IPS-18c (cell line): ENCODE measurements at regions not wholly inside any gene's neighbourhood (a gene's known extent, or its start where the extent isn't known, plus 50 kb on each side); places are given as distances from the start of the nearest gene placed in this dataset.

Experiments
- H3K4me3 ChIP-seq: 2 replicates; pipeline ENCODE4 v1.7.0; 2013; ENCODE audit warnings: low read depth, mild to moderate bottlenecking, low read length, moderate library complexity; ENCODE audit not compliant: insufficient read depth
- H3K9me3 ChIP-seq: one replicate; pipeline ENCODE4 v1.6.1; 2013; ENCODE audit warnings: mild to moderate bottlenecking, low read length, moderate library complexity; ENCODE audit not compliant: control insufficient read depth, insufficient read depth

DNA sequence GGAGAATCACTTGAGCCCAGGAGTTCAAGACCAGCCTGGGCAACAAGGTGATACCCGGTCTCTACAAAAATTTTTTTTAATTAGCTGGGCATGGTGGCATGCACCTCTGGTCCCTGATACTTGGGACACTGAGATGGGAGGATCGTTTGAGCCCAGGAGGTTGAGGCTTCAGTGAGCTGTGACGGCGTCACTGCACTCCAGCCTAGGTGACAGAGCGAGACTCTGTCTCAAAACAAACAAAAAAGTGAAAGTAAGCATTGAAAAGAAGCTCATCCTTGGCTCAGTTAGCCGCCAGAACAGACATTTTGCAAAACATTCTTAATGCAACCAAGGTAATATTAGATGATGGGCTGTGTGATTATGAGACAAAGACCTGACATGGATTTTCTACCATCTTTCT is 223.3 kb upstream of the VCX3A start:
- H3K9me3 ChIP-seq: peaks cover 4% of the 10 kb centered on the region
- H3K4me3 ChIP-seq: no peak overlapping the region

DNA sequence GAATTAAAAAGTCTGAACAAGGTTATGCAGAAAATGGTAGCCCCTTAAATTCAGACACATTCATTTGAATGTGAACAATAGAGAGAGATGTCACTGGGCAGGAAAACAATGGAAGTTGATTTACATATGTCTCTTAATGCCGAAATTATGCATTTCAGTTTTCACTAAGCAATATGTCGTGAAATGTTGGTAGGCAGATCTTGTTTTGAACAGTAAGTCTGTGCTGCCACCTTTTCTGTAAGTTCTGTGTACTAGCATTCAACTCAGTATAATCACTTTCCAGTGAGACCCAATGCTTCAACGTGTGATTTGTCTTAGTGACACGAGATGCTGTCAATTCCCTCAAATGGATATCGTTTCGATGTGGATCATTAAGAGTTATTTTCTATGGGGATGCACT is 222.7 kb upstream of the VCX3A start:
- Histone ChIP-seq H3K9me3 (peaks cover 4% of the 10 kb centered on the region), H3K4me3 (no peak overlapping the region)

DNA sequence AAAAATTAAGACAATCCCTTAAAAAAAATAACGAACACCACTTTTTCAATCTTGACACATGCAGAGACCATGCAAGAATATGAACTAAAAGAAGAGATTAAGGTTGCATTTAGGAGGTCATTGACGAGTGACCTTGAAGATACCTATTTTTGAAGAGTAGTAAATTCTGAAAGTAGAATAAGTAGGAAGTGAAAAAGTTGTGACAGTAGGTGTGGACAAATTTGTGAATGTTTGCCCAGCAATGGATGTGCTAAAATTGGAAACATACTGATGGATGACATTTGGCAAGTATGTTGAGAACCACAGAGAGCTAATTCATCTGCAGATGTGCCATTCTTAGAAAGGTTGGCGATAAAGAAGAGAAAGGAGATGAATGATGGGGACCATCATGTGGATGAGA is 213.7 kb upstream of the VCX3A start:
- Histone ChIP-seq H3K9me3 (peaks cover 2% of the 10 kb centered on the region), H3K4me3 (no peak overlapping the region)

DNA sequence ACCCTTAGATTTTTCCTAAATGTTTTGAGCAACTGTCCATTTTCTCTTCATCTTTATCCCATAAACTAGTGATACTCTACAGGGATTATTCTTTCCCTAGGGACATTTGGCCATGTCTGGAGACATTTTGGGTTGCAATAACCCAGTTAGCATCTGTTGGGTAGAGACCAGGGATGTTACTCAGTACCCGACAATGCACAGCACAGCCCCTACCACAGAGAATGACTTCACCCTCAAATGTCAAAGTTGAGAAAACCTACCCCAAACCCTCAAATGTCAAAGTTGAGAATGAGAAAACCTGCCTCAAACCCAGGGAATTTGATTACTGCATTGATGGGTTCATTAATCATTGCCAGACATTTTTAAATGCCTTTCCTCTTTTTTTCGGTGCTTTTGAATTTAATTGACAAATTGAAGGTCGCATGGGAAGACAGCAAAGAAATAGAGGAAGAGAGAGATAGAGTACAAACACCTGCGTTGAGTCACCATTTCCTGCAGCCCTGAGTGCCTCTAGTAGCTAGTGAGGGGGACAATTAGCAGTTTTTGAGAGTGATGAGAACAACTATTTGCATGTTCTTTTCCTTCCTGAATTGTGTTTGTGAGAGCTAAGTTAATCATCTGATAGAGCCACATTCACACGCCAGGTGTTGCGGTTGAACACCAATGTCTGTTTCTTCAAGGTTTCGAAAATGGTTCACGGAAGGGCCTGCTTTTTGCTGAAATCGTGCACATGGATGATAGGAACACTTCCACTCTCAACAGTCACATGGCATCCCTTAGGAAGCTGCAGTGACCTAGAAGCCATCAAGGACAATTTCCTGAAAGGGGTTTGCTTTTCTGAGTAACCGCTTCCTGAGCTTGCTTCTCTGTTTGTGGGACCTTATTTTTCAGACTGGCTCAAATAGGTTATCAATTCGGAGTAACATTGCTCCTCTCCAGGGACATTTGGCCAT is 203.9 kb upstream of the VCX3A start:
- Histone ChIP-seq H3K9me3 (peaks cover 3% of the 10 kb centered on the region), H3K4me3 (no peak overlapping the region)

DNA sequence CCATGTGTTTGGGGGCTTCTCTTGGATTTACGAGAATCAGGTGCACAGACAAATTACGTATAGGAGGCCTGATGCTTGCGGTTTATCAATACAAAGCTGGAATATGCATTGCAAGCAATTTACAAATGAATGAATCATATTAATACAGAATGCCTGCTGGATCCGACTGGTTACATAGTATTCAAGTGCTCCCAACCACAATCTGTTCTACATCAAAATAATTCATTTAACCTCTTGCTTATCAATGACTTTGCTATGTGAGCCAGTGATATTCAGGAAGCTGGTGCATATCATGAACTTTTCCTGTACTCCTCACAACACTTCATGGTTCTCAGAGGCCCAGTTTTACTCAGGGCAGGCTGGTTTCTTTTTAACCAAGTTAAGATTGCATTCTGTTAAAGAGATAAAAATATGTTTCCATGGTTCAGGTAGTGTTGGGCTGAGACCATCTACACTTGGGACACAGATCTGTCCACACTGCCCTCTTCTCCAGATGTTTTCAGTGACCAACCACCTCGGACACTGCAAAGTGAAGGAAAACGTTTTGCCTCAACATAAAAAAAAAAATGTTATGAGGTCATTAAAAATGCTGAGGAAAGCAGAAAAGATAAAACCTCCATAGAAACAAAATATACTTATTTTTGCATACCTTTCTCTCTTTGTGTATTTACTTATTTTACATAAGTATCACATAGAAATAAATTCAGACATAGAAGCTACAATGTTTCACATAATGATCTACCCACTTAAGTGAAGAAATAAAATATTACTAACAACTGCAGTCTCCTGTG is 200.1 kb upstream of the VCX3A start:
- Histone ChIP-seq H3K4me3 (no peak overlapping the region), H3K9me3 (no peaks in the 10 kb centered on the region)

DNA sequence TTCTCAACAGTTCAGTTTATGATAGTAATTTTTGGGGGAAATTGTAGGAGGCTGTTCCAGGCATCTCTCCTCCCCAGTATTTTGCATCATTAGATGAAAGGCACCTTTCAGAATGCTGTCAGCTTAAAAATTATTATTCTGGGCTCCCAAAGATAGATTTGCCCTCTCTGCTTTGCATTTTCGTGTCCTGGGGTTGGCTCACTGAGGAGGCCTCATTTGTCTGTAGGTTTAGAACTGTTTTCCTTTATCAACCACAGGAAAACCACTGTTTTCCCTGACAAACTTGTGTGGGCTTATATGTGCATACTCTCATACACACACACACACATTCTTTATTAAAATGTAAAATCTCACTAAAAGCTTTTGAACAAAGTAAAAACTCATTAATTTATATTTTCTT is 197.2 kb upstream of the VCX3A start:
- H3K9me3 ChIP-seq: no peaks in the 10 kb centered on the region
- no peak overlapping the region for H3K4me3 ChIP-seq

DNA sequence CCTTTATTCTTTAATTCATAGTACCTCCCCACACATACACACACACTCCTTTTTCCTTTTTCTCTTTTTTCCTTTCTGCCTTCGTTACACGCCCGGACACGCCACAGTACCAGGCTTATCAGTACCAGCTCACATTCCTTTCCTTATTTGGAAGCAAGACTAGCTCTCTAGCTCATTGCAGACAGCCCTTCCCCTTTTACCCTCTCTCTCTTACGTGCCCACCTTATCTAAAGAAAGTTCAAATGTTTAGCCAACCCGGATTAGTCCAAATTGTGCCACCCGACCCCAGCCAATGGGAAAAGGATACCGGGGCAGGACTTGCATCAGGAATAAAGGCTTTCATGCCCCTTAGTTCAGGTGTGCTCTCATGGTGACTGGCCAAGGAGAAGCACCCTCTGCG is 194.7 kb upstream of the VCX3A start:
- no peaks in the 10 kb centered on the region for H3K9me3 ChIP-seq
- no peak overlapping the region for H3K4me3 ChIP-seq

DNA sequence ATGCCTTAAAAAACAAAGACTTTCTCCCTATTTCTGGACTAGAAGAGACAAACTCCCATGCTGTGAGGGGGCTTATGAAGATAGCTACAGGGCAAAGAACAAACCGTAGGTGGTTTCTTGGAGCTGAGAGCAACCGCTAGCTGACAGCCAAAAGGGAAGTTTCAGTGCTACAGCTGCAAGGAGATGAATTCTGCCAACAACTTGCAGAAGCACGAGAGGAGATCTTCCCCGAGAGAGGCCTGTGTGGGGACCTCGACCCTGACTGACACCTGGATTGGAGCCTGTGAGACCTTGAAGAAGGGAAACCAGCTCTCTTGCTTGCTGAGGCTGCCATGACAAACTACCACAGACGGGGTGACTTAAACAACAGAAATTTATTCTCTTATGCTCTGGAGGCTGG is 183.8 kb upstream of the VCX3A start:
- H3K4me3 ChIP-seq: no peak overlapping the region
- no peaks in the 10 kb centered on the region for H3K9me3 ChIP-seq

DNA sequence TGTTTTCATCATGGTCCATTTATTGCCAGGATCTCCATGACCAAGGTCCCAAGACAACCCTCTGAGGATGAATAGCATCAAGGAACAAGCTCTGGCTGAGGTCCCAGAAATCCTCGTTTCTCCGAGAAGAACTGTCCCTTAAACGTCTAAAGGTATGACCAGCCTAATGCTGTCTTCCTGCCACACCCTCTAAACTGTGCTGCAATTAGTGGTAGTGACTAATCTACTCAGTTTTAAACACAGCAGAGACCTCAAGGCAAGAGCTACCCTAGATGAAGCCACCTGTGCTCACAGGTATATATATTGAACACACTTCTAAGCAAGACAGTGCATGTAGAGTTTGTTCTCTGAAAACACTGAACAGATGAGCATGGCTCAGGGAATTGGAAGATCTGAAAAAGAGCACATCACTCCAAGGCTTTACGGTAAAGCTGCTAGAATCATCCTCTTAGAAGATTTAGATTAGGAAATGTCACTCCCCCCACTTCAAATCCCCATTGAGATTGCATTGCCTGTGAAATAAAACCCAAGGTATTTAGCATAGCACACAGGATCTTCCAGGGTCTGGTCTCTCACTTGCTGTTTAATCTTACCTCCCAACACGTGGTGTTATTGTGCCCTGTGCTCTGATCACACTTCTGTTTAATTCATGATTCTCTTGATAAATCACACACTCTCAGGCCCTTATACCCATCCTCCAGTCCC is 173.9 kb upstream of the VCX3A start:
- H3K9me3 ChIP-seq: peaks cover 4% of the 10 kb centered on the region
- no peak overlapping the region for H3K4me3 ChIP-seq

DNA sequence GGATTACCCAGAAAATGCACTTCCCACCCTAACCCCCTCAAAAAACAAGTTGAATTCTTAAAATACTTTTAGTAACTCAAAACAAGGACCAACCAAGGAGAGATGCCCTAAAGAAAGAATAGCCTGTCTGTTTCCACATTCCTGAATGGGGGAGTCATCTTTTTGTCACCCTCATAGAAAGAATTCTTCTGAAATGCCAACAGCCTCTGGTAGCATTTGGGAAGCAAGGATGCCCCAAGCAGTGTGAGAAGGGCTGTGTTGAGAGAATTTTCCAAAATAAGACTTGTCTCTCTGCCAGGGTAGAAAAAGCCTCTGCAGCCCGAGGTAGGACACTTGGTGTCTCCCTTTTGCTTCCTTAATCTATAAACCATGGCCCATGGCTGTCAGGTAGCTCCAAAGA is 173.1 kb upstream of the VCX3A start:
- Histone ChIP-seq H3K9me3 (peaks cover 4% of the 10 kb centered on the region), H3K4me3 (no peak overlapping the region)

DNA sequence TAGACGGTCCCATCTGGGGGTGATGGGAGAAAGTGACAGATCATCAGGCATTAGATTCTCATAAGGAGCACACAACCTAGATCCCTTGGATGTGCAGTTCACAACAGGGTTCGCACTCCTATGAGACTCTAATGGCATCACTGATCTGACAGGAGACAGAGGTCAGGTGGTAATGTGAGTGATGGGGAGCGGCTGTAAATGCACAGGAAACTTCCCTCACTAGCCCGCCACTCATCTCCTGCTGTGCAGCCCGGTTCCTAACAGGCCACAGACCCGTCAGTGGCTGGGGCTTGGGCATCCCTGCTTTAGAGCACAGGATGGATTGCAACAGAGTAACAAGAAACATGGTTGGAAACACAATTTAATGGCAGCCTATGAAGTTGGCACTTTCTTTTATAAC is 172.6 kb upstream of the VCX3A start:
- Histone ChIP-seq H3K4me3 (no peak overlapping the region), H3K9me3 (peaks cover 4% of the 10 kb centered on the region)

DNA sequence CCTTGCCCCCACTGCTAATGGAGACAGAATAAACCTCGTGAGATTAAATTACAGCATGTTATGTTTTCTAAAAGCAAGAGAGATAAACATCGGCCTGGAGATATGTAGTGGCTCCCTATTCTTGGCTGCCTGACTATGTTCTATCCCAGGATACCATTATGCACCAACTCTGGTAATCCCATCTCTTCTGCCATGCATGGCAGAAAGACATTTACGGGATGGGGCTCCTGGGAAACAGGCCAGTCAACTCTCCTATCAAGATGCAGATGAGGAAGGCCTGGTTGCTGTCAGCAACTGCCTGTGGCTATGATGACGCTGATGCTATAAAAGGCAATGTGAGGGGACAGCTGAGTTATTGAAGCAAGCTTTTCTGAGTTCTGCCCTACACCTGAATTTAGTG is 166.2 kb upstream of the VCX3A start:
- no peak overlapping the region for H3K4me3 ChIP-seq
- peaks cover 3% of the 10 kb centered on the region for H3K9me3 ChIP-seq

DNA sequence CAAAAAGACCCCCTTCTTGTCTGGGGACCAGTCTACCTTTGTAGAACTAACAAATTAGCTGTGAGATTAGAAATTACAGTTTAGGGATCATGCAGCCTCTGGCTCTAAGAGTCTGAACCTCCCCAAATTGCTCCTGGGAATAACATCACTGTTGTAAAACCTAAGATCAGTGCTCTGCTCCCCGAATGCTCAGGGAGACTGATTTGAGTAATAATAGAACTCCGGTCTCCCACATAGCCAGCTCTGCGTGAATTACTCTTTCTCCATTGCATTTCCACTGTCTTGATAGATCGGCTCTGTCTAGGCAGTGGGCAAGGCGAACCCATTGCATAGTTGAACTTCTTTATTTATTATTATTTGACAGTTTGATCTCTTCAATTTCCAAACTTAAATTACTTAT is 160.8 kb upstream of the VCX3A start:
- Histone ChIP-seq H3K4me3 (no peak overlapping the region), H3K9me3 (no peaks in the 10 kb centered on the region)

DNA sequence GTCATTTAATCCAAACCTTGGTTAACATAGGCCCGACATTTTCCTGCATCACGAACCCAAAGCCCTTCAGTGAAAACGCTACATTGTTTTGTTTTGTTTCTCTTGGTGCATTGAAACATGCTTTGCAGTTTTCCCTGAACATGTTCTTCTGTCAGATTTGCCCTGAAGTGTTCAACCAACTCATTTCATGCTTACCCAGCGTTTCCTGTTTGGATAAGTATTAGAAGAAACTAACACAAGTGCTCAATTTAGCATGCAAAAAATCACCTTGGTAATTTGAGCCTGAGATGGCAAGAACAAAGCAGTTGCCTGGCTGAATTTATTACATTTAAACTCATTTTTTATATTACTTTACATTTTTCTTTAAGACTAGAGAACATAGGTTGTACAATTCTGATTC is 160.1 kb upstream of the VCX3A start:
- Histone ChIP-seq H3K4me3 (no peak overlapping the region), H3K9me3 (no peaks in the 10 kb centered on the region)

DNA sequence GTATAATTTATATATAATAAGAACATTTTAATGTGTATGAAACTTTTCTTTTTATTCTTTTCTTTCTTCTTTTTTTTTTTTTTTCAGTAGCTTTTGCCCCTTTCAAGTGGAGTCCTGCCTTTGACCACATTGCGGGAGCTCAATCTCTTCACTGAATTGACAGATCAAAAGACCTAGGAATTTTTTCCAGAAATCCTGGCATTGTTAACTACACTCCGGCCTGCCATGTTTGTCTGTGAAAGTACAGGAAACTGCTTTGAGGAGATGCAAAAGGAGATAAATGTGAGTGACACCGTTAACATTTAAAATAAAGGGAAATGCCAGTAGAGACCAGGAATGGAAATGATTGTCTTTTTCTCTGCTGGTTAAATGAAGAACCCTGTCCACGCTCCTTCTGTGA is 159.3 kb upstream of the VCX3A start:
- H3K9me3 ChIP-seq: no peaks in the 10 kb centered on the region
- no peak overlapping the region for H3K4me3 ChIP-seq

DNA sequence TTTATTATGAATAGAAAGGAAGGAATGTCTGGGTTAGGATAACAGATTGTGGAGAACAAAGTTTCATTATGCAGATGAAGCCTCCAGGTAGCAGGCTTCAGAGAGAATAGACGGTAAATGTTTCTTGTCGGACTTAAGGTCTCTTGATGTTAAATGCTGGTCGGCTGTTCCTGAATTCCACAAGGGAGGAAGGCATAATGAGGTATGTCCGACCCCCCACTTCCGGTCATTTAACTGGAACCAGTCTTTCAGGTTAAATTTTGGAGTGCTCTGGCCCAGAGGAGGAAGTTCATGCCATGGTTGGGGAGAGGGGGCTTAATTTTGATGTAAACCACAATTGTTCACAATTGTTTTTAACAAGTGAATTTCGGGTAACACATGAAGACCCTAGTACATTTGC is 158.1 kb upstream of the VCX3A start:
- Histone ChIP-seq H3K9me3 (peaks cover 3% of the 10 kb centered on the region), H3K4me3 (no peak overlapping the region)

DNA sequence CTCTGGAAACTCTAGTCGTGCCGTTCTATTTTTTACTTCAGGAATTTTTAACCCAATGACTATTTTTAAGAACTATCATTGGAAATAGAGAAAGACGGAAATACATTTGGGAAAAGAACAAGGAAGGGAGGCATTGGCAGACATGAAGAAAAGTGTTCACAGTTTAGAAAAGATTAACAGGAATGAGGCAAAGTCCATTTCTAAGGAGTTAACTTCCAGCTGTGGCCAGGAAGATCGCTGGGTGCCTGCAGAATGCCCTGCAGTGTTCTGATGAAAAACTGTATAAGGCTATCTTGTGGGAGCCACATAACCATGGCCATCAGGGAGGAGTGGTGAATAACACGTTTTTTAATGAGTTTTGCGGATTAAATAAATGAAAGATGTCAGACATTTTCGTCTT is 150.6 kb upstream of the VCX3A start:
- Histone ChIP-seq H3K4me3 (no peak overlapping the region), H3K9me3 (peaks cover 6% of the 10 kb centered on the region)

DNA sequence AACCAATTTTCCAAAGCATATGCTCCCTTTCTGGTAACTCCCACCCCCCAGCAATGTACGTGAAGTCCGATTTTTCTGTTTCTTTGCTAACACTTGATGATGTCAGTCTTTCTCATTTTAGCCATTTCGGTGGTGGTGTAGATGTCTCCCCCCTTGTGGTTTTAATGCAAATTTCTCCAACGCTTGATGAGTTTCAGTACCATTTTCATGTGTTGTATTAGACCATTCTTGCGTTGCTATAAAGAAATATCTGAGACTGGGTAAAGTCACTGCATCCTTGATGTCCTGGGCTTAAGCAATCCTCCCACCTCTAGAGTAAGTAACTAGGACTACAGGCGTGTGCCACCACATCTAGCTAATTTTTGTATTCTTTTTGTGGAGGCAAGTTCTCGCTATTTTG is 148.4 kb upstream of the VCX3A start:
- Histone ChIP-seq H3K9me3 (peaks cover 6% of the 10 kb centered on the region), H3K4me3 (no peak overlapping the region)
